DMS 273 treated with DMSO at 0.1 percent for 48 hours (cell line): ENCODE measurements at regions not wholly inside any gene's neighbourhood (a gene's known extent, or its start where the extent isn't known, plus 50 kb on each side); places are given as distances from the start of the nearest gene placed in this dataset.

Source experiments
- DNase-seq: peaks from one replicate; lab custom pipeline; 2025; lab: John Stamatoyannopoulos, UW

GRCh38 chr2:146228466-146229058, 1616.3 kb upstream of the ACVR2A start:
- no peak for DNase-seq

- no peak for DNase-seq
These were observed 1616.8 kb upstream of the ACVR2A start for GRCh38 chr2:146228020-146228393.

- no peak for DNase-seq
These were observed 1617.4 kb upstream of the ACVR2A start for GRCh38 chr2:146227152-146228019.

- DNase-seq, result no peak
These were observed 1618.8 kb upstream of the ACVR2A start for GRCh38 chr2:146226077-146226476.

- DNase-seq, result no peak
These were observed 1623.0 kb upstream of the ACVR2A start for GRCh38 chr2:146221826-146222225.

GRCh38 chr2:146220957-146221356, 1623.9 kb upstream of the ACVR2A start:
- DNase-seq, result no peak

- DNase-seq, result no peak
These were observed 1630.4 kb upstream of the ACVR2A start for GRCh38 chr2:146214394-146214929.

- DNase-seq, result no peak
These were observed 1631.2 kb upstream of the ACVR2A start for GRCh38 chr2:146213674-146214073.

GRCh38 chr2:146212602-146213001, 1632.2 kb upstream of the ACVR2A start:
- no peak for DNase-seq

GRCh38 chr2:146209842-146210275, 1635.0 kb upstream of the ACVR2A start:
- no peak for DNase-seq

- no peak for DNase-seq
These were observed 1636.9 kb upstream of the ACVR2A start for GRCh38 chr2:146207901-146208300.

- DNase-seq, result no peak
These were observed 1637.4 kb upstream of the ACVR2A start for GRCh38 chr2:146207417-146207816.

- no peak for DNase-seq
These were observed 1641.7 kb upstream of the ACVR2A start for GRCh38 chr2:146203064-146203624.

GRCh38 chr2:146193619-146194018, 1651.2 kb upstream of the ACVR2A start:
- no peak for DNase-seq

- peak; percentile 7 for DNase-seq
These were observed 1655.3 kb upstream of the ACVR2A start for GRCh38 chr2:146189541-146189940.

- DNase-seq, result no peak
These were observed 1654.0 kb upstream of the ZEB2 start for GRCh38 chr2:146173934-146174333.

- DNase-seq, result no peak
These were observed 1641.5 kb upstream of the ZEB2 start for GRCh38 chr2:146161256-146161882.

- no peak for DNase-seq
These were observed 1638.3 kb upstream of the ZEB2 start for GRCh38 chr2:146158072-146158674.

- DNase-seq, result no peak
These were observed 1627.6 kb upstream of the ZEB2 start for GRCh38 chr2:146147448-146148012.

GRCh38 chr2:146143971-146144370, 1624.1 kb upstream of the ZEB2 start:
- DNase-seq, result no peak

GRCh38 chr2:146138820-146139219, 1618.9 kb upstream of the ZEB2 start:
- no peak for DNase-seq

GRCh38 chr2:146135245-146135644, 1615.3 kb upstream of the ZEB2 start:
- no peak for DNase-seq
